Activated CD8-positive, alpha-beta memory T cell treated with anti-CD3 and anti-CD28 coated beads for 36 hours (primary cell): ENCODE measurements at regions not wholly inside any gene's neighbourhood (a gene's known extent, or its start where the extent isn't known, plus 50 kb on each side); places are given as distances from the start of the nearest gene placed in this dataset.
"Not testable (repeated sequence)": the region's sequence is repeated elsewhere in the genome, so short reads cannot be mapped to it uniquely, and the experiment has no call there.

Source experiments
- CTCF ChIA-PET: fragments of 350-600 bp; sonication (Branson Sonifier 250); formaldehyde crosslinking; loops from one replicate; lab custom pipeline; 2021; ENCODE audit warnings: antibody characterized with exemption; lab: Charles Lee
- POLR2A ChIA-PET: fragments of 350-600 bp; sonication (Branson Sonifier 250); formaldehyde crosslinking; loops from one replicate; lab custom pipeline; 2021; ENCODE audit warnings: antibody characterized with exemption; lab: Charles Lee

DNA sequence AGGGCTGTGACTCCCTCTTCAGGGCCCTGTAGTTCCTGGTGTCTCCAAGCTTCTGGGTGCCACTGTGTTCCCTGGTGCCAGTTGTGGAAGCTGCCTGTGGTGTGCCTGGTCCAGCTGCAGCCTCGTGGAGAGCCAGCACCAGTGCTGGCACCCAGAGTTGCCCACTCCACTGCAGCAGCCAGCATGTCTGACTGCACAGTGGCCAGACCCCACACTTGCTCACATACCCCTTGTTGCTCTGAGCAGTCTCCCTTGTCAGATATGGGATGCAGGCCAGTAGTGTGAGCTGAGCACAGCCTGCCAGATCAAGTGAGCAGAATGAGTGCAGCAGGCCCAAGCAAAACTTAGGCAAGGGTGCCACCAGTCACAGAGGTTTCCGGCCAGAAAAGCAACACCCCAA lies 108.6 kb downstream of the ZMAT1 start:
- ChIA-PET CTCF (no interaction called here), POLR2A (no interaction called here)

DNA sequence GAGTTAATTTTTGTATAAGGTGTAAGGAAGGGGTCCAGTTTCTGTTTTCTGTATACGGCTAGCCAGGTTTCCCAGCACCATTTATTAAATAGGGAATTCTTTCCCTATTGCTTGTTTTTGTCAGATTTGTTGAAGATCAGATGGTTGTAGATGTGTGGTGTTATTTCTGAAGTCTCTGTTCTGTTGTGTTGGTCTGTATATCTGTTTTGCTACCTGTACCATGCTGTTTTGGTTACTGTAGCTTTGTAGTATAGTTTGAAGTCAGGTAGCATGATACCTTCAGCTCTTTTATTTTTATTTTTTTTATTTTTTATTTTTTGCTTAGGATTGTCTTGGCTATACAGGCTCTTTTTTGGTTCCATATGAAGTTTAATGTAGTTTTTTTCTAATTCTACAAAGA lies 114.1 kb downstream of the ZMAT1 start:
- POLR2A ChIA-PET, CTCF ChIA-PET: not testable (repeated sequence)

DNA sequence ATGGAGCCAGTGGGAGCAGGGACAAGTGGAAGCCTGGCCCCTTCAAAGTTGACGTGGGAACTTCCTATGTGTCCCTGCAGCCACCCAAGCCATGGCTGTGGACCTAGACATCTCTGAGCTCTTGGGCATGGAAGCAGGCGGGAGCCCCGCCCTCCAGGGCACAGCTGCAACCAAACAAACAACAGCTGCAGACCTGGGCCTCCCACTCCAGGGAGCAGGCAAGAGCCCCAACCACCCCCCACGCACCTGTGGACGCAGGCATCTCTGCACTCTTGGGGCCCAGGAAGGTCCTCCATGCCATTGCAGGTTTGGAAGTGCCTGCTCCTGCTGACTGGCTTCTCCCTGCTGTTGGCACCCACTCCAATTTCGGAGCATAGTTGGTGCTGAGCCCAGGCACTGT lies 118.6 kb downstream of the ZMAT1 start:
- CTCF ChIA-PET, result no interaction called here
- POLR2A ChIA-PET, result no interaction called here

DNA sequence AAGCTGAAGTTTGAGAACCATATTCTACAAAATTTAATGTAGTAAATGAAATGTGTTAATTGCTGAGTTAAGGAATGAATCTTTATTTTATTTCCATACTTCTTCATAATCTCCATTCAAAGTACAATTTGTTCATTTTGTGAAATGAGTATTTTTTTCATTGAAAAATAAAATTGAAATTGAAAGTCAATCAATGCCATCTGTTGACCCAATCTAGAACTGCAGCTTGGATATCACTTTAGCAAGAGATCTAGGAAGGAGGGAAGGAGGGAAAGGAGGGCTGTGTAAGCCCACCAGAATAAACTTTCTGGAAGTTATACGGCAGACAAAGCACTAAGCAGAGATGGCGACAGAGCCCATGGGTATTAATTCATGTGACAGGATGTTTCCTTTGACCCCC lies 128.4 kb downstream of the ZMAT1 start:
- ChIA-PET CTCF (no interaction called here), POLR2A (no interaction called here)

- ChIA-PET POLR2A (no interaction called here), CTCF (no interaction called here)
Observed at GRCh38 chrX:101799387-101799786, 132.4 kb downstream of the ZMAT1 start.

DNA sequence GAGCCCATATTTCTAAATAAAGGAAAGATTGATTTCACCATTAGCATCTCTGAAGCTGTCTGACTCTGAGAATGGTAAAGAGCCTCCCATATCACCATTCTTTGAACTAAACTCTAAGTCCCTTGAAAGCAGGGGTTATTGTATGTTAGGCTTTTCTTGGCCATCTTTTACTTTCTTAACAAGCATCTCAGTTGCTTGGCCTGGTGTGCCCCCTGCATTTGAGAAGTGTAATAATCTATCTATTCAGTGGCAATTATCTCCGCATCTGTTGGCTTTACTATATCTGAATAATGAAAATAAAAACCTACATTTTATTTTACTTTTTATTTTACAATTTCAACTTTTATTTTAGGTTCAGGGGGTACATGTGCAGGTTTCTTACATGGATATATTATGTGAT lies 128.3 kb upstream of the ARMCX2 start:
- POLR2A ChIA-PET, result no interaction called here
- CTCF ChIA-PET, result no interaction called here

DNA sequence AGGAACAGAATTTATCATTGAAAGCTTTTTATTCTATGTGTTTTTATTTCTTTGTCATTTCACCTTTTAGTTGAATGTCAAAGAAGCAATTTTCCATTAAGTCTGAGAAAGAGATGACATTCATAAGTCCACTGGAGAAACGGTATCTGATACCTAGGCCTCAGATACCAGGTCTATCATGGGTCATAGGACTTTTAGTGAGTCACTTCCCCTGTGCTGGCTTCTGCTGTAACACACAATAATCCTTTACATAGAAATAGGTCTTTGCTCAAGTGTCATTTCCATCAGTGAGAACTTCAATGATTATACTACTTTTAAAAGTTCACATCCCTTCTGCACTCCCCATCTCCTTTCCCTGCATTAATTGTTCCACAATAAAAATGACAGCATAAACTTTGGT lies 125.5 kb upstream of the ARMCX2 start:
- CTCF ChIA-PET, result no interaction called here
- POLR2A ChIA-PET, result no interaction called here

- POLR2A ChIA-PET, CTCF ChIA-PET: not testable (repeated sequence)
Observed at GRCh38 chrX:101780421-101780820, 120.8 kb upstream of the ARMCX2 start.

- ChIA-PET POLR2A (interaction anchor here (0.6 kb wide), 1 partner anchor 362 kb away, joined by 3 read pairs; no protein-coding TSS in a partner anchor), CTCF (no interaction called here)
Observed at GRCh38 chrX:101774340-101774739, 114.7 kb upstream of the ARMCX2 start.

DNA sequence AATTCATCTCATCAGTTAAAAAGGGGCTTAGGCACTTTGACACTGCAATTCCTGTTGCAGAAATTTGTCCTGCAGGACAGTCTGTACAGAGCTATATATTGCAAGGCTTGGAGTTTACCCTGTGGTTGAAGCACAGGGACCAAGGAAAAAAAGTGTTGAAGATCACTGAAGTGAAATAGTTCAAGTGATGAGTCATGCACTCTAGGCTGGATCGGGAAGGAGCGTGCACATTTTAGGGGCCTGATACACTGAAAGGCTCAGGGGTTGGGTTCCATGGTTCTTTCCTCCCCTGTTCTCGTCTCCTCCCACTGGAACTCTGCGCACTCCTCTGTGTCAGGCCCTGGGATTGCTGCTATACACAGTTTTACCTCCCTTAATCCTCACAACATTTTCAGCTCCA lies 104.9 kb upstream of the ARMCX2 start:
- ChIA-PET CTCF (no interaction called here), POLR2A (no interaction called here)

DNA sequence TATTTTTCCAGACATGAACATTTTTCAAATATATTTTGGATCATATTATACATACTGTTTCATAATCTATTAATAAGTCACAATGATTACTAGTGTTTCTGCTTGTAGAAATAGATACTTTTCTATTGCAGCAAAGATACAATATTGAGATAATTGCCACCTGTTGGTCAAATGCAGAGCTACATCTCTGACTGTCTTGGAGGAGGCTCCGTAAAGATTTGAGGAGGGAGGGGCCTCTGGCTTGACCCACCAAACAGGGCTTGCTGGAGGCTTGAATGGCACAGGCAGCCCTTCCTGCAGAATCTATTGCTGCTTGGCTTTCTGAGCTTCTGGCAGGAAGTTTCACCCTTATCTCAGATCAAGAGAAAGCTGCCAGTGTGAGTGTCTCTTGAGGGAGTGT lies 99.3 kb upstream of the ARMCX2 start:
- CTCF ChIA-PET, result interaction anchor here (1.3 kb wide), 1 partner anchor 162 kb away, joined by 4 read pairs; no protein-coding TSS in a partner anchor
- POLR2A ChIA-PET, result no interaction called here

DNA sequence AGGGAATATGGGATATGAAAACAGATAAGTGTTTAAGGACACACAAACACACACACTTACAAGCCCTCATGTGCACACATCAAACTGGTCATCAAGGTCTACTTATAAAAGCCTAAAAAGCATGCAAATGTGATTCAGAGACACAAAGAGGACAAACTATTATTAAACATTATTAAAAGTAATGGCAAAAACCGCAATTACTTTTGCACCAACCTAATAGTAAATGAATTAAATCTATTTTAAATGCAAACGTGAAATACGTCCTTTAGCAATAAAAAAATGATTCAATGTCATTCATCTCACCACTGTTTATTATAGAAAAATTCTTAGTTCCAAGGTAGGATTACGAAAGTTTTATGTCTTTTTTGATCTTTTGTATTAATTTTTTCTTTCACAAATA lies 91.1 kb upstream of the ARMCX2 start:
- ChIA-PET POLR2A (no interaction called here), CTCF (no interaction called here)

GRCh38 chrX:101749436-101749835 lies 89.8 kb upstream of the ARMCX2 start:
- POLR2A ChIA-PET, result no interaction called here

GRCh38 chrX:101745046-101745445 lies 85.4 kb upstream of the ARMCX2 start:
- POLR2A ChIA-PET, result no interaction called here
- CTCF ChIA-PET, result no interaction called here

More at GRCh38 chrX:101749436-101749835, 89.8 kb upstream of the ARMCX2 start:
- CTCF ChIA-PET, result no interaction called here

DNA sequence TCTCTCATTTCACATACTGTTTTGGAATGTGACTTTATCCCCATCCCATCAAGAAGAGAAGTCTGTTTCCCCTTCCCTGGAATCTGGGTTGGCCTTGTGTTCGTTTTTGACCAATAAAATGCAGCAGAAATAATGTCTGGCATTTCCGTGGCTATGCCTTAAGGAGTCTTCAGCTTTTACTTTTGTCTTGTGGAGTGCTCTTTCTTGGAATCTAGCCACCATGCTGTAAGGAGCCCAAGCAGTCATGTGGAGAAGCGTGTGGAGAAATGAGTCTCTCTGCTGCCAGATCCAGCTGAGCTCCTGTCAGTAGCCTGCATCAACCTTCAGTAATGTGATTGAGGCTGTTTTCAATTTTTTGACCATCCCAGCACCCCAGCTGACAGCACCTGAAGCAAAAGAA lies 84.4 kb upstream of the ARMCX2 start:
- POLR2A ChIA-PET, result no interaction called here

GRCh38 chrX:101740642-101741041 lies 81.0 kb upstream of the ARMCX2 start:
- ChIA-PET CTCF (no interaction called here), POLR2A (no interaction called here)

More for the DNA sequence above, 84.4 kb upstream of the ARMCX2 start:
- CTCF ChIA-PET, result no interaction called here

DNA sequence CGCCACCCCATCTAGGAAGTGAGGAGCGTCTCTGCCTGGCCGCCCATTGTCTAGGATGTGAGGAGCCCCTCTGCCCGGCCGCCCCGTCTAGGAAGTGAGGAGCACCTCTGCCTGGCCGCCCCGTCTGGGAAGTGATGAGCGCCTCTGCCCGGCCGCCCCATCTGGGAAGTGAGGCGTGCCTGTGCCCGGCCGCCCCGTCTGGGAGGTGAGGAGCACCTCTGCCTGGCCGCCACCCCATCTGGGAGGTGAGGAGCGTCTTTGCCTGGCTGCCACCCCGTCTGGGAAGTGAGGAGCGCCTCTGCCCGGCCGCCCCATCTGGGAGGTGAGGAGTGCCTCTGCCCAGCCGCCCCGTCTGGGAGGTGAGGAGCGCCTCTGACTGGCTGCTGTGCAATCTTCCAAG lies 79.2 kb upstream of the ARMCX2 start:
- CTCF ChIA-PET, POLR2A ChIA-PET: not testable (repeated sequence)

DNA sequence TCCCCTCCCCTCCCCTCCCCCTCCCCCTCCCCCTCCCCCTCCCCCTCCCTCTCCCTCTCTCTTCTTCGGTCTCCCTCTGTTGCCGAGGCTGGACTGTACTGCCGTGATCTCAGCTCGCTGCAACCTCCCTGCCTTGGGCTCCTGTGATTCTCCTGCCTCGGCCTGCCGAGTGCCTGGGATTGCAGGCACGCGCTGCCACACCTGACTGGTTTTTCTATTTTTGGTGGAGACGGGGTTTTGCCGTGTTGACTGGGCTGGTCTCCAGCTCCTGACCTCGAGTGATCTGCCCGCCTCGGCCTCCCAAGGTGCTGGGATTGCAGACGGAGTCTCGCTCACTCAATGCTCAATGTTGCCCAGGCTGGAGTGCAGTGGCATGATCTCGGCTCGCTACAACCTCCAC lies 78.8 kb upstream of the ARMCX2 start:
- POLR2A ChIA-PET, CTCF ChIA-PET: not testable (repeated sequence)

GRCh38 chrX:101736651-101737050 lies 77.0 kb upstream of the ARMCX2 start:
- ChIA-PET POLR2A (no interaction called here), CTCF (no interaction called here)

DNA sequence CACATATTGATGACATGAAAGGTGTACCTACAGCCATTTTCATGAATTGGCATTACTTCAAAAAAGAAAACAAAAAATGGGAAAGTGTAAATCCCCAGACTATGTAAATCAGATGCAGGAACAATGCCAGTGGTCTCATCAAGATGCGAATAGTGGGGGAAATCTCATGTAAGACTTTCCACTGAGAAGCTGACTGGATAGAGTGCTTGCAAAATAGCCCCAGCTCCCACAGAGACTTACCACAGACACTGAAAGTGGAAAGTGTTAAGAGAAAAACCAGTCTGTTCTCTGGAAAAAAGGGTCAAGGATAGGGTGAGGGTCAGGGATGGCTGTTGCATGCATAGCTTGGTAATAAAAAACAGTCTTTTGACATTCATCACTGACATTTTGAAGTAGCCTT lies 73.2 kb upstream of the ARMCX2 start:
- POLR2A ChIA-PET, result no interaction called here
- CTCF ChIA-PET, result no interaction called here

- CTCF ChIA-PET, result no interaction called here
- POLR2A ChIA-PET, result no interaction called here
Observed at GRCh38 chrX:101729986-101730385, 70.3 kb upstream of the ARMCX2 start.
